GM03348 (cell line): ENCODE measurements at regions not wholly inside any gene's neighbourhood (a gene's known extent, or its start where the extent isn't known, plus 50 kb on each side); places are given as distances from the start of the nearest gene placed in this dataset.
"Not testable (repeated sequence)": the region's sequence is repeated elsewhere in the genome, so short reads cannot be mapped to it uniquely, and the experiment has no call there.

Experiments
- DNase-seq: peaks from one replicate; pipeline ENCODE4 v3.0.0; 2012; ENCODE audit warnings: low spot score

- DNase-seq: no peak
Observed at GRCh38 chr17:5869041-5869745, 201.0 kb upstream of the WSCD1 start.

DNA sequence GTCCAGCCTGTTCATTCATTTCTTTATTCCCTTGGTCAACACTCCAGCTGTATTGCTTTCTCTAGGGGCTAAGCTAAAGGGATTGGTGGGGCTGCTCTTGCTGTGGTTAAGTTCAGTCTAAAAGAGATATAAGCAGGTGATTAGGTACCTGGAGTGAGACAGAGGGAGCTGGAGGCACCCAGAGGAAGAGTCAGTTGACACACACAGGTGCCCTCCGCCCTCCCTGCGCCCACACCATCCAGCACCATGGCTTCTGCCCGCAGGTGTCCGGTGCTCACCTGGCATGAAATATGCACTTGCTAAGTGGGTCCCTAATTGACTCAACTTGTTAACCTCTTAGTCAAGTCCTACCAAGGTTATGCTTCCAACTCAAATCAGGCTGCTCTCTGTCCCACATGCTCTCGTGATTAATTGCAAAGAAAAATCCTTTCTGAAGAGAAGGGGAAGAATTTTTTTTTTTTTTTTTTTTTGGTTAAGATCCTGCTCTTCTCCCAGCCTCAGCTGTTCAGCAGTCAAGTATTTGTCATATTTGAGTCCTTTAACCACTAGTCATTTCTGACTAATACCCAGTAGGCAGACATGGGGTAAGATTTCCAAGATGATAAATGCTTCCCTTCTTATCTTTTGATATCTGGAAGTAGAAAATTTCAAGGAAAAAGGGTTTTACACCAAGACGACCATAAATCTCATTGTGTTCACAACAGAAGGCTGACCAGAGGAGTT is 199.8 kb upstream of the WSCD1 start:
- DNase-seq: no peak

GRCh38 chr17:5871666-5872065 is 198.5 kb upstream of the WSCD1 start:
- DNase-seq: no peak

- no peak for DNase-seq
Observed at GRCh38 chr17:5872831-5873230, 197.3 kb upstream of the WSCD1 start.

GRCh38 chr17:5873781-5874180 is 196.4 kb upstream of the WSCD1 start:
- DNase-seq: no peak

DNA sequence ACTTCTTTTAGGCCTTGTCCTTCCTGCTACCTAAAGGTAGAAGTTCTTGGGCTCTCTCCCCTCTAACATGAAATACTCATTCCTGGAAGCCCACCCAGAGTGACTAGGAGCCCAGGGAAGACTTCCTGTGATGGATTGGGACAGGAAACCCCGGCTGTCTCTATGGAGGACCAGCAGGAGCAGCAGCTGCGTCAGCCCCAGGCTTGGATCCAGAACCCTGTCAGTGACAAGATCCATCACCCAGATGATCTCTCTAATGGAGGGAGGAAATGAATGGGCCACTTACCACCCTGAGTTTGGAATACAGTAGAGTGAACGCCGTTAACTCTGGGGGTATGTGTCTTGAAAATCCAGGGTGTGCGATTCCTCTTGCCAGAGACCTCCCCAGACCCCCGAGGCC is 195.7 kb upstream of the WSCD1 start:
- DNase-seq: no peak

GRCh38 chr17:5877366-5877765 is 192.8 kb upstream of the WSCD1 start:
- no peak for DNase-seq

DNA sequence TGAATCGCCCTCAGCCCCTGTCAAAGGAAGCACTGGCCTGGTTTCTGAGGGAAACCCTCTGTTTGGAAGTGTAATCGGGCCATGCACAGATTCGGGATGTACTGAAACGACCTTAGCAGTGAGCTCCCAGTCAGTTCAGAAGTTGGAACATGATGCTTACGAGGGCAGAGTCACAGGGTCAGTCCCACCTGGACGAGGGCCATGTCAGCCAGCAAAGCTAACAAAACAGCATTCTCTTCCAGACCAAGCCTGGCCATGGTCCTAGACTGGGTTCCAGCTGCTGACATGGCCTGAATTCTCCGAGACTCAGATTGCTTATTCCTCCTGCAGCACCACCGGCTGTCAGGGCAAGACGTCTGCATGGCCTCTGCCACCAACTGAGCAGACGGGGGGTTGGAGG is 192.2 kb upstream of the WSCD1 start:
- DNase-seq: no peak

- DNase-seq: no peak
Observed at GRCh38 chr17:5881849-5882248, 188.3 kb upstream of the WSCD1 start.

DNA sequence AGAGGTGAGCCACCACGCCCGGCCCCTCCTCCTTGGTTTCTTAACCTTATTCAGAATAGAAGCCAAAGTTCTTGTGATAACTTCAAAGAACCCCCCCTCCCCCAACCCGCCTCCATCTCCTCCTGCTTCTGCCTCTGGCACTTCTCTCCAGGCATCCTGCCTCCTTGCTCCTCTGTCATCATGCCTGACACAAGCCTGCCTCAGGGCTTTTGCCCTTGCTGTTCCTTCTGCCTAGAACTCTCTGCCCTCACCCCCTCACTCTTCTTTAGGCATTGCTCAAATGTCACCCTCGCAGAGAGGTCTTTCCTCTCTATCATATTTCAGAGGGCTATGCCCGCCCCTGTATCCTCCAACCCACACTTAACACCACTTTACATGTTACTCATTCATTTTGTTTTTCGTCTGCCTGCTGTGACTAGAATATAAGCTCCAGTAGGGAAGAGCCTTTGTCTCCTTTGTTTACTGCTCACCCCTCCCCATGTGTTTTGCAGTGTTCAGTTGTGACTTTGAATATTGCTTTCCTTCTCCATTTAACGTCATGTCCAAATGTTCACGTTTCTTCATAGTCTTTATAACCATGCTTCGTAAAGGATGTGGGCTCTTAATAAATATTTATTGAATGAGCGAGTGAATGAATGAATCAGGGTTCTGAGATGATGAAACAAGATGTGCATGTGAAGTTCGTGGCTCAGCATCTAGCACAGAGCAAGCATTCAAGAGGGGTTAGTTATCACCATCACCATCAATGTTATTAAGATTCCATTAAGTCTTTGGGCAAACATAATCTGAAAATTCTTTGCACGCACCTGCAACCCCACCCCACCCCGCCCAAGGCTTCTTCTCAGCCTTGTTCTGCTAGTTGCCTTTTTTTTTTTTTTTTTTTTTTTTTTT is 186.2 kb upstream of the WSCD1 start:
- no peak for DNase-seq

DNA sequence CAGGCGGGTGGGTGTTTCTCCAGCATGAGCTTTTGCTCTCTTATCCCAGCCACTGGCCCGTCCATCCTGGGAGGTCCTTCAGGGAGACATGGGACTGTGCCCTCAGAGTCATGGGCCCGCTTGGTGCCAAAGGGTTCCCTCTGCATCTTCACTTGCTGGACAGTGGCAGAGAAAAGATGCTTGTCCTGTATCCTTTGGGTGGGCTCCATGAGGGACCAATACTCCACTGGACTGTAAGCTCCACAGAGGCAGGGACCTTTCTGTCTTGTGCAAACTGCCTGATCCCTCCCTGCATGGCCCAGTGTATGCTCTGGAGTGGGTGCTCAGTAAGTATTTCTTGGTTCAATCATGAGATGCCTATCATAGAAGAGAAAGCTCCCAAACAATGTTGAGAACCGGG is 184.8 kb upstream of the WSCD1 start:
- no peak for DNase-seq

GRCh38 chr17:5888811-5889210 is 181.4 kb upstream of the WSCD1 start:
- no peak for DNase-seq

GRCh38 chr17:5892921-5893675 is 177.1 kb upstream of the WSCD1 start:
- no peak for DNase-seq

GRCh38 chr17:5893741-5894140 is 176.4 kb upstream of the WSCD1 start:
- no peak for DNase-seq

GRCh38 chr17:5895276-5895675 is 174.9 kb upstream of the WSCD1 start:
- DNase-seq: no peak

DNA sequence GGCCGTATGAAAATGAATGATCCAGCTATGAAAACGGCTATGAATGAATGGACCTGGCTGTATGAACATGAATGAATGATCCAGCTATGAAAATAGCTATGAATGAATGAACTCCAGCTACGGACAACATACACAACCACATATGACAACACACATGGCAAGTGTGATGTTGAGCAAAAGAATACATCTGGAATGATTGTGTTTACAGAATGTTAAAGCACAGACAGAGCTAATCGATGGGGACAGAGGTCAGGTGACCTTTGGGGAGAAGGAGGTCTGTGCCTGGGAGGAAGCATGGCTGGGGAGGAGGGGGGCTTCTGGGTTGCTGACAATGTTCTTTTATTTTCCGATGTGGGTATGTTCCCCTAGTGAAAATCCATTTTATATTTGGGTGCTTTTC is 174.0 kb upstream of the WSCD1 start:
- DNase-seq: no peak

DNA sequence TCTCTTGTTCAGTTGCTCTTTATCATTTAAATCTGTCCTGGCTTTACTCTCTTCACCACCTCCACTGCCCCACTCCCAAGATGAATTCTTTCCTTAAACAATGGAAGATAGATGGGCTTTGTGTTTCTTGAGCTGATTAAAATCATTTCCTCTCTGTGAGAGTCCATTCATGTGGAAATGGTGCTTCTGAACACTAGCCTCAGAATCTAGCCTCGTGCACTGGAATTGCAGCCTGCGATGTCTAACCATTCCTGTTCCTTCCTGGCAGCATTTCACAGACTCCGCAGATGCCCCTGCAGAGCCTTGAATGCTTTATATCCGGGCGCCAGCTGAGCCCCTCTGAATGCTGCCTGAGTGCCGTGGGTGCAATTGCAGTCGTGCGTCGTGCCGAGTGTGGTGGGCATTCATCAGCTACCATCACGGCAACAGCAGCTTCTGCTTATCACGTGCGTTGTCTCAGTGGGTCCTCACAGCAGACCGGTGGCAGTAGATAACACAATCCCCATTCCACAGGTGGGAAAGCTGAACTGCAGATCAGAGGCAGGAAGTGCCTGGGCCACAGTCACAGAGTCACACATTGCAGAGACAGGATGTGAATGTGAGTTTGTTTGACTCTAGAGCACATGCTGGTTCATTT is 172.8 kb upstream of the WSCD1 start:
- no peak for DNase-seq

- DNase-seq: not testable (repeated sequence)
Observed at GRCh38 chr17:5897981-5898380, 172.2 kb upstream of the WSCD1 start.

DNA sequence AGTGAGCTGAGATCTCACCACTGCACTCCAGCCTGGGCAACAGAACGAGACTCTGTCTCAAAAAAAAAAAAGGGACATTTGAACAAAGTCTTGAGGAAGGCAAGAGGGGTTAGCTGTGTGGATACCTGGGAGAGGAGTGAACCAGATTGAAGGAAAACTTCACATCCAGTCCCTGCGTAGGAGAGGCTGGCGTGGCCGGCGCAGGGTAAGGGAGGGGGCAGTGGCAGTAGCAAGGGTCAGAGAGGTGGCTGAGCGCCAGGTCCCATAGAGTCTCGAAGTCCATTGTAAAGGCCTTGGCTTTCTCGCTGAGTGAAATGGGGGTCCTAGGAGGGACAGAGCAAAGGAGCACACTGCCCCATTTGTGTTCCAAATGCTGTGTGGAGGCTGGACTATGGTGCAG is 171.8 kb upstream of the WSCD1 start:
- no peak for DNase-seq

- DNase-seq: no peak
Observed at GRCh38 chr17:5899496-5900195, 170.5 kb upstream of the WSCD1 start.

DNA sequence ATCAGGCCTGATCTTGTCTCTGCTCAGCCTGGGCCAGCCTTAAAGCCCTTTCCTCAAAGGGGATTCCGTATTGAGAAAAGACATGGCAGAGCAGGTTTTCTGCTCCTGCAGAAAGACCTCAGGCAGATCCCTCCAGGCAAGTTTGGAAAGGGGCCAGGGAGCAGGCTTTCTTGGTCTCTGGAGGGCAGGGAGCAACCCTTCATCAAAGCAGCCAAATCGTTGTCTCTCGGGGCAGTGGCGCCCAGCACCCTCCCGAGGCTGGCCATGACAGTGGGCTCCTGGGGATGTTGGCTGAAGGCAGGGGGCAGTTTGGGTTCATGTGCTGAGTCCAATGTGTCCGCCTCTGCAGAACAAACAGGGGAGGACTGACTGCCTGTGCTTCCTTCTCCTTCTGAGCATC is 168.4 kb upstream of the WSCD1 start:
- DNase-seq: no peak
